Urinary bladder (tissue), 3 donors: ENCODE measurements at regions not wholly inside any gene's neighbourhood (a gene's known extent, or its start where the extent isn't known, plus 50 kb on each side); places are given as distances from the start of the nearest gene placed in this dataset.

Source experiments
- DNase-seq: peaks from one replicate; pipeline ENCODE4 v3.0.0-alpha.2; 2015; ENCODE audit errors: extremely low spot score
- H3K27ac ChIP-seq: one replicate; pipeline ENCODE4 v1.5.1; 2013; ENCODE audit warnings: low read depth, mild to moderate bottlenecking, moderate library complexity
- H3K36me3 ChIP-seq: one replicate; pipeline ENCODE4 v1.6.1; 2013; ENCODE audit warnings: mild to moderate bottlenecking, moderate library complexity; ENCODE audit not compliant: insufficient read depth
- H3K4me1 ChIP-seq: one replicate; pipeline ENCODE4 v1.6.1; 2013; ENCODE audit warnings: mild to moderate bottlenecking, moderate library complexity; ENCODE audit not compliant: insufficient read depth
- H3K4me3 ChIP-seq: one replicate; pipeline ENCODE4 v1.5.1; 2013; ENCODE audit warnings: low read depth, low read length
- WGBS: extraction: QIAGEN DNeasy Blood & Tissue Kit; methylation state at CpG from one replicate; pipeline ENCODE4 v1.1.7; 2013; 5-methylcytosine and 5-hydroxymethylcytosine counted together
- donor health status: healthy with polysubstance abuse.
- donor health status: healthy.

GRCh38 chr9:23307731-23308513 lies 518.1 kb downstream of the ELAVL2 start:
- WGBS: 78% methylated on average over 5 of the region's 5 CpGs
- H3K27ac ChIP-seq: no peak overlapping the region
- DNase-seq: no peak
- H3K4me1 ChIP-seq: no peaks in the 10 kb centered on the region
- no peaks in the 10 kb centered on the region for H3K36me3 ChIP-seq
- H3K4me3 ChIP-seq: no peak overlapping the region

DNA sequence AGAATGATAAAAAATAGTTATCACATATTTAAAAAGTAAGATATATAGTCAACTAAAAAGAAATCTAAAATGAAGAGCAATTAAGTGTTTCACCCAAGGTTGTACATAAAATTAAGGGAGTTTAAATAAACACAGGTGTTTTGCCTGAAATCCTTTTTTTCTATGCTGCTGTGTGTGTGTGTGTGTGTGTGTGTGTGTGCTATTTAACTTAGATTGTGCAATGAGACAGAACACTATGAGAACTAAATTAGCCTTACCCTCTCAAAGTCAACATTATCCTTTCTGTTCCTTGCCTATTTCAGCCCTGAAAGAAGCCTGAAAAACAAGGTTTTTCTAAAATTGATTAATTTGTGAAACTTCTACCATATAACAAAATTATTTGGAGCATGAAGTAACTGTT lies 516.2 kb downstream of the ELAVL2 start:
- no peaks in the 10 kb centered on the region for H3K4me1 ChIP-seq
- no peak for DNase-seq
- H3K27ac ChIP-seq: no peak overlapping the region
- no peak overlapping the region for H3K4me3 ChIP-seq
- no peaks in the 10 kb centered on the region for H3K36me3 ChIP-seq

GRCh38 chr9:23314247-23314646 lies 511.8 kb downstream of the ELAVL2 start:
- DNase-seq: no peak
- Histone ChIP-seq H3K36me3 (no peaks in the 10 kb centered on the region), H3K4me1 (no peaks in the 10 kb centered on the region), H3K27ac (no peak overlapping the region), H3K4me3 (no peak overlapping the region)
- WGBS: 87% methylated on average over 4 of the region's 4 CpGs

- Histone ChIP-seq H3K27ac (no peak overlapping the region), H3K4me3 (no peak overlapping the region), H3K4me1 (no peaks in the 10 kb centered on the region), H3K36me3 (no peaks in the 10 kb centered on the region)
- DNase-seq: no peak
These were observed 506.9 kb downstream of the ELAVL2 start for GRCh38 chr9:23319092-23319491.

GRCh38 chr9:23321049-23321448 lies 505.0 kb downstream of the ELAVL2 start:
- H3K4me1 ChIP-seq: no peaks in the 10 kb centered on the region
- DNase-seq: no peak
- H3K4me3 ChIP-seq: no peak overlapping the region
- H3K36me3 ChIP-seq: no peaks in the 10 kb centered on the region
- no peak overlapping the region for H3K27ac ChIP-seq
- 48% methylated on average over 2 of the region's 2 CpGs for WGBS

DNA sequence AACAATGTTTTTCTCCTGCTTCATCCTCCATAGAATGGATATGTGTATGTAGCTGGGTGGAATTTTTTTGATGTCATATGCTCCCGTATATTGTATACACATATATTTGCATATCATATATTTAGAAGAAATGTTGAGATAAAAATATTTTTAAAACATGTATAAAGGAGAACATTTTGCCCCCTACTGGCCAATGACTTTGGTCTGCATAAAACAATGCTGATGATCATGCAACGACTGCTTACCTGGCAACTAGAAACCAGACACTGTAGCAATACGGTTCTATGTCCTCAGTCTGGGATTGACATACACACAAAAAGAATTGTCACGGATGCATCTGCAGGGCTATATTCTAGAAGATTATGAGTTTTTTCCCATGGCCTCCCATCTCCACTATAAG lies 503.6 kb downstream of the ELAVL2 start:
- no peak for DNase-seq
- Histone ChIP-seq H3K27ac (no peak overlapping the region), H3K36me3 (no peaks in the 10 kb centered on the region), H3K4me3 (no peak overlapping the region), H3K4me1 (no peaks in the 10 kb centered on the region)
- WGBS: 69% methylated on average over 4 of the region's 4 CpGs

DNA sequence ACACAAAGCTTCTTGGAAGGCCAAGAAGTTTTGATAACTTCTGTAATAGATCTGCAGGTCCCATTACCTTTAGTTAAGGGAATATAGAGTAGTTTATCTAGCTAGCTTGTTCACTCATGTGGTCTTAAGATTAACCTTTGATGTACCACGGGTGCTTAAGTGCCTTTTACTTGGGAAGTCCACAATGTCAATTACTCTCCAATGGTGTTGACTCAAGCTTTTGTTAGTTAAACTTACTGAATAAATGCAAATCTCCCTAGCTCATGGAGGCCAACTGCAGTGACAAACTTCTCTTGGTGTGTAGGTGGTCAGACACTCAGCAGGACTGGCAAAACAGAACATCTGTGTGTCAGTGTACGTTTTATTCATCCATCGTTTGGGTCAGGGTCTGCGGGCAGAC lies 501.5 kb downstream of the ELAVL2 start:
- 75% methylated on average over 4 of the region's 4 CpGs for WGBS
- H3K27ac ChIP-seq: no peak overlapping the region
- no peak for DNase-seq
- H3K4me3 ChIP-seq: no peak overlapping the region
- no peaks in the 10 kb centered on the region for H3K36me3 ChIP-seq
- no peaks in the 10 kb centered on the region for H3K4me1 ChIP-seq

DNA sequence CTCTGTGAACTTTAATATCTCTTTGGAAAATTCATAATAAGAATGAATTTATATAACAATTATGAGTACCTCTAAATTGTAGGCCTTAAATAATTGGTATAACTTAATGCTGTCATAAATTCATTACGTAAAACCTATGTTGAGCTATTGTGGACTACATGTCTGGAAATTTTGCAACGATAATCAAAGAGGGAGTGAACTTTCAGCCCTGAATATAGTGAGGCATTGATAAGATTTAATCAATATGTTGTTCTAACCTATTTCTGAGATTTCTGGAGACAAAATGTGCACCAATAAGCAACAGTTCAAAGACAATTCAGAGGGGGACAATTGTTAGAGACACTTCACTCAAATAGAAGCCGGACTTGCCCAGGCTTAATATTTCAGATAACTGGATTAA lies 499.4 kb downstream of the ELAVL2 start:
- no peaks in the 10 kb centered on the region for H3K36me3 ChIP-seq
- H3K4me1 ChIP-seq: no peaks in the 10 kb centered on the region
- DNase-seq: no peak
- 89% methylated on average over 3 of the region's 3 CpGs for WGBS
- no peak overlapping the region for H3K4me3 ChIP-seq
- H3K27ac ChIP-seq: no peak overlapping the region

- Histone ChIP-seq H3K4me1 (no peaks in the 10 kb centered on the region), H3K4me3 (no peak overlapping the region), H3K36me3 (no peaks in the 10 kb centered on the region), H3K27ac (no peak overlapping the region)
- 76% methylated on average over 3 of the region's 3 CpGs for WGBS
- no peak for DNase-seq
These were observed 484.7 kb downstream of the ELAVL2 start for GRCh38 chr9:23341346-23341745.

DNA sequence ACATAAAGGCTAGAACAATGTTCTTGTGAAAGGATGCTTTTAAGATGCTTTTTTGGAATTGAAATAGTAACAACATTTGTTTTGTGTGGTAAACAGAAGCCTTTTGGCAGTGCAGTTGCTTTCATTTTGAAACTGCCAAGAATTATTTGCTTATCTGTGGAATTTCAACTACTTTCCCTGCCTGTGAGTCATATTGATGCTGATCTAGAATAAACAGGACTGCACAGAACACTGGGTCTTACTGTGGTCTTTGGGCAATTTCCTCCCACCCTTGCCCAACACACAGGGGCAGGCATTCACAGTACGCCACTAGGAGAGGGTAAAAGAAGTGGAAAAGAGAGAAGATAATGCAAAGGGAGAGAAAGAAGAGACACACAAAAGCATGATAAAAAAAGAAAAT lies 483.7 kb downstream of the ELAVL2 start:
- Histone ChIP-seq H3K36me3 (no peaks in the 10 kb centered on the region), H3K4me1 (no peaks in the 10 kb centered on the region), H3K4me3 (no peak overlapping the region), H3K27ac (no peak overlapping the region)
- WGBS: 34% methylated on average over 1 of the region's 1 CpG
- DNase-seq: peak; percentile 2

GRCh38 chr9:23343226-23343625 lies 482.8 kb downstream of the ELAVL2 start:
- Histone ChIP-seq H3K36me3 (no peaks in the 10 kb centered on the region), H3K4me3 (no peak overlapping the region), H3K27ac (no peak overlapping the region), H3K4me1 (no peaks in the 10 kb centered on the region)
- 69% methylated on average over 1 of the region's 1 CpG for WGBS
- DNase-seq: no peak

GRCh38 chr9:23361096-23361495 lies 464.9 kb downstream of the ELAVL2 start:
- no peak for DNase-seq
- WGBS: 79% methylated on average over 1 of the region's 1 CpG
- no peak overlapping the region for H3K4me3 ChIP-seq
- no peaks in the 10 kb centered on the region for H3K4me1 ChIP-seq
- no peak overlapping the region for H3K27ac ChIP-seq
- no peaks in the 10 kb centered on the region for H3K36me3 ChIP-seq

DNA sequence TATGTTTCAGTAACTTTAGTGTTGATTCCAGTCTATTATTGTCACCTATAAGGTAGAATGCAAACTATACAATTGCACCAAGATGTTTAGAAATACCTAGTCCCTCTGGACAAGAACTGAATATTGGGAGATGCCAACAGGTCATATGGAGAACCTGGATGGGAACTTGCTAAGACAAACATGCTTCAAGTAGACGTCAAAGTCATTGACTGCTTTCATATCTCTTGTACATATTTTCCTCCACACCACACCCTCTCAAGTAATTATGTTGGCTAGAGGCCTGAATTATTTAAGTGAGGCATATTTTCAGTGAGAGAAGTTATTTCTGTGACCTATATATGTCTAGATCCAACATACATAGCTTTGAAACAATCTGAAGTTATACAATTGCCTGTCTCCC lies 453.3 kb downstream of the ELAVL2 start:
- Histone ChIP-seq H3K4me1 (no peaks in the 10 kb centered on the region), H3K27ac (no peak overlapping the region), H3K4me3 (no peak overlapping the region), H3K36me3 (no peaks in the 10 kb centered on the region)
- WGBS: 66% methylated on average over 1 of the region's 1 CpG
- DNase-seq: no peak

- H3K4me3 ChIP-seq: no peak overlapping the region
- no peaks in the 10 kb centered on the region for H3K36me3 ChIP-seq
- WGBS: 48% methylated on average over 2 of the region's 2 CpGs
- no peak overlapping the region for H3K27ac ChIP-seq
- no peak for DNase-seq
- no peaks in the 10 kb centered on the region for H3K4me1 ChIP-seq
These were observed 450.5 kb downstream of the ELAVL2 start for GRCh38 chr9:23375511-23375910.

DNA sequence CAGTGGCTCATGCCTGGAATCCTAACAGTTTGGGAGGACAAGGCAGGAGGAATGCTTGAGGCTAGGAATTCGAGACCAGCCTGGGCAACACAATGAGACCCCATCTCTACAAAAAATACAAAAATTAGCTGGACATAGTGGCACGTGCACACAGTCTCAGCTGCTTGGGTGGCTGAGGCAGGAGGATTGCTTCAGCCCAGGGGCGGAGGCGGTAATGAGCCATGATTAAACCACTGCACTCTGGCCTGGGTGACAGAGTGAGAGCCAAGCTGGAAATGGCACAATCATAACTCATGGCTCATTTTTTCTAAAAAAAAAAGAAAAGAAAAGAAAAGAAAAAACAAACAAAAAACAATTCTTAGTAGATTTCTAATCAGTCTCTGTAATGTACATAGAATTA lies 446.2 kb downstream of the ELAVL2 start:
- no peaks in the 10 kb centered on the region for H3K4me1 ChIP-seq
- no peak overlapping the region for H3K4me3 ChIP-seq
- no peak overlapping the region for H3K27ac ChIP-seq
- H3K36me3 ChIP-seq: no peaks in the 10 kb centered on the region
- WGBS: 68% methylated on average over 4 of the region's 4 CpGs
- DNase-seq: no peak
